OCI-LY1 (cell line): ENCODE measurements at regions not wholly inside any gene's neighbourhood (a gene's known extent, or its start where the extent isn't known, plus 50 kb on each side); places are given as distances from the start of the nearest gene placed in this dataset.

Experiments
- H2AFZ ChIP-seq: fragments of 200-600 bp; sonication (generic), shearing (Covaris generic); 2 replicates; pipeline ENCODE4 v1.6.0; 2014; ENCODE audit warnings: antibody characterized with exemption, mild to moderate bottlenecking, low read length
- H3F3A ChIP-seq: fragments of 200-600 bp; sonication (generic), shearing (Covaris generic); 2 replicates; pipeline ENCODE4 v1.6.0; 2014; ENCODE audit warnings: mild to moderate bottlenecking, antibody characterized with exemption, low read length, moderate library complexity; ENCODE audit not compliant: insufficient read depth
- H3K27ac ChIP-seq: fragments of 200-600 bp; sonication (generic); 2 replicates; pipeline ENCODE4 v1.5.1; 2014; ENCODE audit warnings: low read length, mixed run types, mild to moderate bottlenecking, low read depth; ENCODE audit not compliant: poor library complexity, severe bottlenecking
- H3K27me3 ChIP-seq: fragments of 200-600 bp; sonication (generic); 2 replicates; pipeline ENCODE4 v1.6.0; 2014; ENCODE audit warnings: antibody characterized with exemption, mild to moderate bottlenecking, low read length, moderate library complexity; ENCODE audit not compliant: insufficient read depth
- H3K36me3 ChIP-seq: fragments of 200-600 bp; sonication (generic); 2 replicates; pipeline ENCODE4 v1.6.1; 2014; ENCODE audit warnings: mild to moderate bottlenecking, antibody characterized with exemption, low read length, moderate library complexity, mixed read lengths; ENCODE audit not compliant: insufficient read depth
- H3K4me1 ChIP-seq: fragments of 200-600 bp; sonication (generic); 2 replicates; pipeline ENCODE4 v1.5.1; 2014; ENCODE audit warnings: mild to moderate bottlenecking, low read length, moderate library complexity; ENCODE audit not compliant: insufficient read depth, severe bottlenecking
- H3K4me2 ChIP-seq: fragments of 200-600 bp; sonication (generic), shearing (Covaris generic); 2 replicates; pipeline ENCODE4 v1.6.1; 2014; ENCODE audit warnings: low read length
- H3K4me3 ChIP-seq: fragments of 200-600 bp; sonication (generic); 2 replicates; pipeline ENCODE4 v1.5.1; 2014; ENCODE audit warnings: low read length, low read depth, mild to moderate bottlenecking, mixed read lengths; ENCODE audit not compliant: poor library complexity, severe bottlenecking
- H3K79me2 ChIP-seq: fragments of 200-600 bp; shearing (Covaris generic); 2 replicates; pipeline ENCODE4 v1.6.1; 2016; ENCODE audit warnings: mixed run types, low read length, mixed read lengths; ENCODE audit not compliant: insufficient read depth
- H3K9ac ChIP-seq: fragments of 200-600 bp; sonication (generic), shearing (Covaris generic); 2 replicates; pipeline ENCODE4 v1.6.1; 2014; ENCODE audit warnings: mild to moderate bottlenecking, low read length, mixed read lengths
- H3K9me2 ChIP-seq: fragments of 200-600 bp; sonication (generic), shearing (Covaris generic); 2 replicates; pipeline ENCODE4 v1.6.1; 2014; ENCODE audit warnings: low read depth, mild to moderate bottlenecking, low read length, mixed read lengths
- H3K9me3 ChIP-seq: fragments of 200-600 bp; shearing (Covaris generic); 2 replicates; pipeline ENCODE4 v1.6.1; 2014; ENCODE audit warnings: low read length, mixed read lengths
- H4K20me1 ChIP-seq: fragments of 200-600 bp; sonication (generic), shearing (Covaris generic); 2 replicates; pipeline ENCODE4 v1.6.0; 2016; ENCODE audit warnings: mild to moderate bottlenecking, low read length; ENCODE audit not compliant: insufficient read depth
- CTCF ChIP-seq: fragments of 200-600 bp; sonication (generic), shearing (Covaris generic); IDR thresholded peaks from 2 replicates; pipeline ENCODE4 v1.5.1; 2017; ENCODE audit warnings: mild to moderate bottlenecking, antibody characterized with exemption, low read length, moderate library complexity, mixed read lengths
- EZH2 ChIP-seq: fragments of 200-600 bp; sonication (generic), shearing (Covaris generic); IDR thresholded peaks from 2 replicates; pipeline ENCODE4 v1.8.0; 2017; ENCODE audit warnings: borderline replicate concordance, mixed run types, mild to moderate bottlenecking, antibody characterized with exemption, low read length, moderate library complexity, mixed read lengths

GRCh38 chr16:79833559-79833958, 233.0 kb upstream of the MAF start:
- Histone ChIP-seq H3K9me3 (no peaks in the 10 kb centered on the region), H3K9ac (no peak overlapping the region), H3K4me3 (no peak overlapping the region), H3K4me1 (no peaks in the 10 kb centered on the region), H3K27ac (no peak overlapping the region), H3K79me2 (no peaks in the 10 kb centered on the region), H2AFZ (no peak overlapping the region), H3K27me3 (no peaks in the 10 kb centered on the region), H3K9me2 (no peaks in the 10 kb centered on the region), H4K20me1 (no peaks in the 10 kb centered on the region), H3F3A (no peaks in the 10 kb centered on the region), H3K4me2 (no peak overlapping the region), H3K36me3 (no peaks in the 10 kb centered on the region)
- TF ChIP-seq CTCF = no peak

DNA sequence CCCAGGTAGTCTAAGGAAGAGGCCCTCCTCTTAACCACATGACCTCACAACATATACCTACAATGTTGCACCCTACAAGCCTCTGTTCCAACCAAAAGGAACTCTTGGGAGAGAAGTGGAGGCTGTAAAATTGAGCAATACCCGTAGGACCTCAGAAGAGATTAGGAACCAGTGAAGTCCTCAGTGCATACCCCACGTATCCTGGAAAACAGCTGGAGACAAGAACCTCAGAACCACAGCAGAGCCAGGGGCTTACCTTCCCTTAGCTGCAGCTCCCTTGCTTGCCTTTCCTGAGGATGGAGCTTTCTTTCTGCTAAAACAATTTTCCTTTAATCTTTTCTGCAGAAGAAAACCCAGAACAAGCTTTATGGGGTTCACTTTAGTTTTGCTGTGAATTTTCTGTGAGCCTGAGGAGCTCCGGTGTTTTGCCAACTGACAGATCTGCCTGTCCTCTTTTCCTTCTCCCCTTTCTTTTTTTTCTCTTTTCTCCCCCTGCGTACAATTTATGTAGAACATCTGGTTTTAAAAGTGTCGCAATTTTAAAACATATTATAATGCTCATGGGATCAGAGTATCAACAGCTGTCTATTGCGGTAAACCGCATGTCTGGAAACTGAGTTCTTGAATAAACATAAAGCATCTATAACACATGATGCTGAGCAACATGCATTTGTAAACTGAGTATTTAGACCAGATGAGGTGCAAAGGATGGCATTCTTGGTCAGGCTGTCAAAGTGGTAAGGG, 226.4 kb upstream of the MAF start:
- Histone ChIP-seq H3K27me3 (no peaks in the 10 kb centered on the region), H3K9me3 (no peaks in the 10 kb centered on the region), H3K79me2 (no peaks in the 10 kb centered on the region), H3F3A (no peaks in the 10 kb centered on the region), H3K4me1 (no peaks in the 10 kb centered on the region), H3K9ac (no peak overlapping the region), H3K4me2 (no peak overlapping the region), H3K9me2 (no peaks in the 10 kb centered on the region), H3K4me3 (no peak overlapping the region), H4K20me1 (no peaks in the 10 kb centered on the region), H2AFZ (no peak overlapping the region), H3K27ac (no peak overlapping the region), H3K36me3 (no peaks in the 10 kb centered on the region)
- TF ChIP-seq EZH2 = no peak
- no peak for TF ChIP-seq CTCF

GRCh38 chr16:79825002-79825401, 224.5 kb upstream of the MAF start:
- no peaks in the 10 kb centered on the region for H3K36me3 ChIP-seq
- H3K4me1 ChIP-seq = no peaks in the 10 kb centered on the region
- no peak overlapping the region for H3K4me2 ChIP-seq
- TF ChIP-seq CTCF (no peak), EZH2 (no peak)
- no peak overlapping the region for H3K9ac ChIP-seq
- H3K79me2 ChIP-seq = no peaks in the 10 kb centered on the region
- no peaks in the 10 kb centered on the region for H3K9me3 ChIP-seq
- no peaks in the 10 kb centered on the region for H3K9me2 ChIP-seq
- no peaks in the 10 kb centered on the region for H3F3A ChIP-seq
- H2AFZ ChIP-seq = no peak overlapping the region
- no peak overlapping the region for H3K27ac ChIP-seq
- H4K20me1 ChIP-seq = no peaks in the 10 kb centered on the region
- no peak overlapping the region for H3K4me3 ChIP-seq
- no peaks in the 10 kb centered on the region for H3K27me3 ChIP-seq
